DND-41 (cell line): ENCODE measurements at regions not wholly inside any gene's neighbourhood (a gene's known extent, or its start where the extent isn't known, plus 50 kb on each side); places are given as distances from the start of the nearest gene placed in this dataset.

Source experiments
- EZH2 ChIP-seq: IDR thresholded peaks from 3 replicates; pipeline ENCODE4 v1.6.1; 2012; ENCODE audit warnings: borderline replicate concordance, low read depth, mild to moderate bottlenecking, moderate library complexity, low read length, inconsistent platforms; ENCODE audit not compliant: severe bottlenecking
- TF ChIP-seq, protein P1 (sequence below): IDR thresholded peaks from 2 replicates; pipeline ENCODE4 v1.5.1; 2012; ENCODE audit warnings: borderline replicate concordance, low read length, moderate library complexity, mild to moderate bottlenecking; ENCODE audit not compliant: poor library complexity, severe bottlenecking; ENCODE audit errors: extremely low read depth

DNA sequence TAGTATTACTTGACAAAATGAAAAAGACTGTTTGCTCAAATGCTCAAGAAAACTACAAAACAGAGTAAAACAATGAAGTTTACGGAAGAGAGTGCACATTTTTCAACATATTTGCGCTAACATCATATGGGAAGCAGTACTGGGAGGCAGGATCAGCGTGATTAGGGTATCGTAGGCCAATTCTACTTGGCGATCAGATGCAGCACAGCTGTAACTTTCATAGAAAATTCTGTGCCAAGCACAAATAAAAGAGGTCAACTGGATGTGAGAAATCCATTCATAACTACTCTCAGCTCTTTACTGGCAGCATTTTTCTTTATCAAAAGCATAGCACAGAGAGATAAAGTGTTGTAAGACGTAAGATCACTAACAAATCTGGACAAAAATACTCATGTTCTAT, 1196.3 kb upstream of the GBE1 start:
- TF ChIP-seq, protein P1, sequence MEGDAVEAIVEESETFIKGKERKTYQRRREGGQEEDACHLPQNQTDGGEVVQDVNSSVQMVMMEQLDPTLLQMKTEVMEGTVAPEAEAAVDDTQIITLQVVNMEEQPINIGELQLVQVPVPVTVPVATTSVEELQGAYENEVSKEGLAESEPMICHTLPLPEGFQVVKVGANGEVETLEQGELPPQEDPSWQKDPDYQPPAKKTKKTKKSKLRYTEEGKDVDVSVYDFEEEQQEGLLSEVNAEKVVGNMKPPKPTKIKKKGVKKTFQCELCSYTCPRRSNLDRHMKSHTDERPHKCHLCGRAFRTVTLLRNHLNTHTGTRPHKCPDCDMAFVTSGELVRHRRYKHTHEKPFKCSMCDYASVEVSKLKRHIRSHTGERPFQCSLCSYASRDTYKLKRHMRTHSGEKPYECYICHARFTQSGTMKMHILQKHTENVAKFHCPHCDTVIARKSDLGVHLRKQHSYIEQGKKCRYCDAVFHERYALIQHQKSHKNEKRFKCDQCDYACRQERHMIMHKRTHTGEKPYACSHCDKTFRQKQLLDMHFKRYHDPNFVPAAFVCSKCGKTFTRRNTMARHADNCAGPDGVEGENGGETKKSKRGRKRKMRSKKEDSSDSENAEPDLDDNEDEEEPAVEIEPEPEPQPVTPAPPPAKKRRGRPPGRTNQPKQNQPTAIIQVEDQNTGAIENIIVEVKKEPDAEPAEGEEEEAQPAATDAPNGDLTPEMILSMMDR = no peak
- no peak for TF ChIP-seq EZH2
